Fibroblast of pulmonary artery (primary cell): ENCODE measurements at regions not wholly inside any gene's neighbourhood (a gene's known extent, or its start where the extent isn't known, plus 50 kb on each side); places are given as distances from the start of the nearest gene placed in this dataset.

Experiments used
- DNase-seq: peaks from one replicate; pipeline ENCODE4 v3.0.0-alpha.2; 2010; ENCODE audit warnings: low read depth
- H3K4me3 ChIP-seq: replicated peaks from 2 replicates; pipeline ENCODE4 v1.5.1; 2011; ENCODE audit warnings: low read depth, mild to moderate bottlenecking, control low read depth, low read length, moderate library complexity
- CTCF ChIP-seq: IDR thresholded peaks from 2 replicates; pipeline ENCODE4 v1.5.1; 2011; ENCODE audit warnings: mild to moderate bottlenecking, control low read depth, low read length, inconsistent platforms; ENCODE audit errors: missing control alignments

- no peak overlapping the region for H3K4me3 ChIP-seq
- no peak for TF ChIP-seq CTCF
- no peak for DNase-seq
Observed at GRCh38 chr2:196369967-196370366, 198.6 kb upstream of the STK17B start.

GRCh38 chr2:196370381-196370780 is 199.0 kb upstream of the STK17B start:
- H3K4me3 ChIP-seq, result no peak overlapping the region
- no peak for DNase-seq
- TF ChIP-seq CTCF, result no peak

- no peak overlapping the region for H3K4me3 ChIP-seq
- no peak for TF ChIP-seq CTCF
- DNase-seq, result no peak
Observed at GRCh38 chr2:196372276-196372809, 201.0 kb upstream of the STK17B start.

- TF ChIP-seq CTCF, result no peak
- DNase-seq, result peak; percentile 70
- H3K4me3 ChIP-seq, result no peak overlapping the region
Observed at GRCh38 chr2:196372811-196373664, 201.7 kb upstream of the STK17B start.

- no peak for TF ChIP-seq CTCF
- H3K4me3 ChIP-seq, result no peak overlapping the region
- DNase-seq, result peak; percentile 81
Observed at GRCh38 chr2:196376984-196377877, 205.9 kb upstream of the STK17B start.

- H3K4me3 ChIP-seq, result no peak overlapping the region
- no peak for DNase-seq
- TF ChIP-seq CTCF, result no peak
Observed at GRCh38 chr2:196379600-196379999, 208.2 kb upstream of the STK17B start.
